ENCODE measurements at regions not wholly inside any gene's neighbourhood (a gene's known extent, or its start where the extent isn't known, plus 50 kb on each side); places are given as distances from the start of the nearest gene placed in this dataset.
"Not testable (repeated sequence)": the region's sequence is repeated elsewhere in the genome, so short reads cannot be mapped to it uniquely, and the experiment has no call there.

GRCh38 chr15:35697549-35698299, 151.8 kb upstream of the DPH6 start:
- Histone ChIP-seq H3K36me3 (ENCODE audit: control insufficient read depth, insufficient read depth, low read length) (no peaks in the 10 kb centered on the region), H3K4me3 (replicated peaks; ENCODE audit: low read depth, low read length) (no peak overlapping the region), H3K27me3 (replicated peaks; ENCODE audit: control insufficient read depth, insufficient read depth, low read length) (no peaks in the 10 kb centered on the region)
- DNase-seq (ENCODE audit: extremely low read depth, insufficient read length), result no peak
- TF ChIP-seq, protein P1, sequence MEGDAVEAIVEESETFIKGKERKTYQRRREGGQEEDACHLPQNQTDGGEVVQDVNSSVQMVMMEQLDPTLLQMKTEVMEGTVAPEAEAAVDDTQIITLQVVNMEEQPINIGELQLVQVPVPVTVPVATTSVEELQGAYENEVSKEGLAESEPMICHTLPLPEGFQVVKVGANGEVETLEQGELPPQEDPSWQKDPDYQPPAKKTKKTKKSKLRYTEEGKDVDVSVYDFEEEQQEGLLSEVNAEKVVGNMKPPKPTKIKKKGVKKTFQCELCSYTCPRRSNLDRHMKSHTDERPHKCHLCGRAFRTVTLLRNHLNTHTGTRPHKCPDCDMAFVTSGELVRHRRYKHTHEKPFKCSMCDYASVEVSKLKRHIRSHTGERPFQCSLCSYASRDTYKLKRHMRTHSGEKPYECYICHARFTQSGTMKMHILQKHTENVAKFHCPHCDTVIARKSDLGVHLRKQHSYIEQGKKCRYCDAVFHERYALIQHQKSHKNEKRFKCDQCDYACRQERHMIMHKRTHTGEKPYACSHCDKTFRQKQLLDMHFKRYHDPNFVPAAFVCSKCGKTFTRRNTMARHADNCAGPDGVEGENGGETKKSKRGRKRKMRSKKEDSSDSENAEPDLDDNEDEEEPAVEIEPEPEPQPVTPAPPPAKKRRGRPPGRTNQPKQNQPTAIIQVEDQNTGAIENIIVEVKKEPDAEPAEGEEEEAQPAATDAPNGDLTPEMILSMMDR (IDR thresholded peaks at IDR 0.05; ENCODE audit: insufficient read depth, low read length, poor library complexity, severe bottlenecking), result no peak

DNA sequence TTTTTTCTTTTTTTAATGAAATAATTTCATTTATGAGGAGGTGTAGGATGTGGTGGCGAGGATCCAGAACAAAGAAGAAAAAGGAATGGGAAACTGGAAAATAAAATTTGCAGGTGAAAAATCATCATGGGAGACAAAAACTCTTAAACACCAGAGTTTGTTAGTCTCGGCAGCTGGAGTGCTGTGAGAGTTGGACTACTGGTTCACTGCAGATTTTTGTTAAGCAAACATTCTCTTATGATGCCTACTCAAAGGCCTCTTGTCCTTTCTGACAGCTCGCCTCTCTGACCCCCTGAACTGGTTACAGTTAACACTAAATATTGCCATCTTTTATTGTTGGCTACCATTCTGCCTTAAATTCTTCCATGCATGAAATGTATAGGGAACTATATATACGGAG, 152.4 kb upstream of the DPH6 start:
- H3K4me3 ChIP-seq (replicated peaks; ENCODE audit: low read depth, low read length), result no peak overlapping the region
- no peaks in the 10 kb centered on the region for H3K27me3 ChIP-seq (replicated peaks; ENCODE audit: control insufficient read depth, insufficient read depth, low read length)
- H3K36me3 ChIP-seq (ENCODE audit: control insufficient read depth, insufficient read depth, low read length), result no peaks in the 10 kb centered on the region
- TF ChIP-seq, protein P1 (IDR thresholded peaks at IDR 0.05; ENCODE audit: insufficient read depth, low read length, poor library complexity, severe bottlenecking), result no peak
- no peak for DNase-seq (ENCODE audit: extremely low read depth, insufficient read length)

- H3K36me3 ChIP-seq (ENCODE audit: control insufficient read depth, insufficient read depth, low read length), result no peaks in the 10 kb centered on the region
- no peaks in the 10 kb centered on the region for H3K27me3 ChIP-seq (replicated peaks; ENCODE audit: control insufficient read depth, insufficient read depth, low read length)
- DNase-seq (ENCODE audit: extremely low read depth, insufficient read length), result no peak
- no peak overlapping the region for H3K4me3 ChIP-seq (replicated peaks; ENCODE audit: low read depth, low read length)
- TF ChIP-seq, protein P1 (IDR thresholded peaks at IDR 0.05; ENCODE audit: insufficient read depth, low read length, poor library complexity, severe bottlenecking), result no peak
Observed at GRCh38 chr15:35698966-35699575, 153.1 kb upstream of the DPH6 start.

DNA sequence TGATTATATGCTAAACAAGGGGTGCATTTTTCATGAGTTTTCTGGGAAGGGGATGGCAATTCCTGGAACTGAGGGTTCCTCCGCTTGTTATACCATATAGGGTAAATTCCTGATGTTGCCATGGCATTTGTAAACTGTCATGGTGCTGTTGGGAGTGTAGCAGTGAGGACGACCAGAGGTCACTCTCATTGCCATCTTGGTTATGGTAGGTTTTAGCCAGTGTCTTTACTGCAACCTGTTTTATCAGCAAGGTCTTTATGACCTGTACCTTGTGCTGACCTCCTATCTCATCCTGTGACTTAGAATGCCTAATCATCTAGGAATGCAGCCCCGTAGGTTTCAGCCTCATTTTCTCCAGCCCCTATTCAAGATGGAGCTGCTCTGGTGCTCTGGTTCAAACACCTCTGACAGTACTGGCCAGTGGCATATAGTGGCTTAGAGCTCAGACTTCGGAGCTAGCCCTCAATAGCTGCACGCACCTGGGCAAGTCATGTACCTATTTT, 154.2 kb upstream of the DPH6 start:
- H3K27me3 ChIP-seq (replicated peaks; ENCODE audit: control insufficient read depth, insufficient read depth, low read length); H3K4me3 ChIP-seq (replicated peaks; ENCODE audit: low read depth, low read length); DNase-seq (ENCODE audit: extremely low read depth, insufficient read length); H3K36me3 ChIP-seq (ENCODE audit: control insufficient read depth, insufficient read depth, low read length): not testable (repeated sequence)

DNA sequence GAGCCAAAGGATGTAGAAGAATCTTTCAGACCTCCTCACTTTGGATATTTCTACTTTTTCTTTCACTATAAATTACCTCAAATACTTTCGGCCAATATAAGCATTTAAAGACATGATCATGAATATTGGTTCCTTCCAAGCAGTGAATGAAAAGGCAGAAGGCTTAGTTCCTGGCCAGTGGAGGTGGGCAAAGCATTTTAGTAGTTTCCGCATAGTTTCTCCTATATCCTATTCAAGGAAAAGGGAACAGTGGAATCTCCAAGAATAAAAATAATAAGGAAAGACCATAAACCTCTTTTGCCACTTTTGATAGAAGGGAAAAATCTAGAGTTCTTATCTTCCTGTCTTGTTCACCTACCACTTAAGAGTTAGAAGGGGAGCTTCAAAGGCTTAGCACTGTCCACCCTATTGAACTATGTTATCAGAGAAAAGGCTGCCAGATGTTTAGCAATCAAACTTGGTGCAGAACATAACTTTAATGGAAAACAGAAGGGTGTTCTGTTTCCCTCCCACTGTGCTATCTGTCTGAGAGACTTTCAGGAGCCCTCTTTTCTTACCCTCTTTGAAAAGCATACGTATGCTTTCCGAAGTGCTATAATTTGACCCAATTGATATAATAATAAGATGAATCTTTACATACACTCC, 155.6 kb upstream of the DPH6 start:
- H3K36me3 ChIP-seq (ENCODE audit: control insufficient read depth, insufficient read depth, low read length), result no peaks in the 10 kb centered on the region
- TF ChIP-seq, protein P1 (IDR thresholded peaks at IDR 0.05; ENCODE audit: insufficient read depth, low read length, poor library complexity, severe bottlenecking), result no peak
- no peak overlapping the region for H3K4me3 ChIP-seq (replicated peaks; ENCODE audit: low read depth, low read length)
- no peak for DNase-seq (ENCODE audit: extremely low read depth, insufficient read length)
- no peaks in the 10 kb centered on the region for H3K27me3 ChIP-seq (replicated peaks; ENCODE audit: control insufficient read depth, insufficient read depth, low read length)

DNA sequence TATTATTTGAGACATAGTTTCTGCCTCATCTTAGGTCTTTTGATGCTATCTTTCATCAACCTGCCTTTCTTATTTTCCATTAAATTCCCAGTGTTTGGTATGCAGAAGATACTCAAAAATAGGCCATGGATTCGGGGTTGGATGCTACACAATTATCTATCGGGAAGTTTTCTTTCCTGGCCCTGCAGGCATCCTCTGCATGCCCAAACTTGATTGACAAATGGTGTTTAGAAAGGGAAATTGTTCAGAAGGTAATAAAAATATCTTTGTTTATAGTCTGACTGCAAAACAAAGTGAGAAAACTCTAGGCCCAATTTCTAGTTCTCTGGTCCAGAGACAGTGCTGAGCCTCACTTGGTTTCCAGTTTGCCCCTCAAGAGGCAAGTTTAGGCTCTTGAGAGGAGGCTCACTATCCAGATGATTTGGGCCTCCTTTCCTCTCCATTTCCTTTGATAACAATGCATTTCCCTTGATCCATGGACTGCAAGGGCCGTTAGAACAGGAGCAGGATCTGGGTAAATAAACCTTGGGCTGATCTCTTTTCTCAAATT, 157.1 kb upstream of the DPH6 start:
- Histone ChIP-seq H3K27me3 (replicated peaks; ENCODE audit: control insufficient read depth, insufficient read depth, low read length) (no peaks in the 10 kb centered on the region), H3K36me3 (ENCODE audit: control insufficient read depth, insufficient read depth, low read length) (no peaks in the 10 kb centered on the region), H3K4me3 (replicated peaks; ENCODE audit: low read depth, low read length) (no peak overlapping the region)
- DNase-seq (ENCODE audit: extremely low read depth, insufficient read length), result no peak
- TF ChIP-seq, protein P1 (IDR thresholded peaks at IDR 0.05; ENCODE audit: insufficient read depth, low read length, poor library complexity, severe bottlenecking), result no peak
